DMS 273 (cell line): ENCODE measurements at regions not wholly inside any gene's neighbourhood (a gene's known extent, or its start where the extent isn't known, plus 50 kb on each side); places are given as distances from the start of the nearest gene placed in this dataset.

Experiments used
- DNase-seq: peaks from one replicate; lab custom pipeline; 2025; ENCODE audit not compliant: unreplicated experiment; lab: John Stamatoyannopoulos, UW

- no peak for DNase-seq
Measured at GRCh38 chr5:8752595-8752994, 793.3 kb downstream of the SEMA5A start.

- peak; percentile 42 for DNase-seq
Measured at GRCh38 chr5:8756498-8757084, 789.3 kb downstream of the SEMA5A start.

GRCh38 chr5:8765886-8766285 lies 780.0 kb downstream of the SEMA5A start:
- DNase-seq: no peak

- DNase-seq: no peak
Measured at GRCh38 chr5:8766448-8766847, 779.4 kb downstream of the SEMA5A start.

- DNase-seq: no peak
Measured at GRCh38 chr5:8767111-8767510, 778.8 kb downstream of the SEMA5A start.

GRCh38 chr5:8767746-8768145 lies 778.1 kb downstream of the SEMA5A start:
- DNase-seq: no peak

GRCh38 chr5:8769631-8770030 lies 776.2 kb downstream of the SEMA5A start:
- no peak for DNase-seq

- DNase-seq: no peak
Measured at GRCh38 chr5:8770431-8770830, 775.4 kb downstream of the SEMA5A start.

- DNase-seq: no peak
Measured at GRCh38 chr5:8773046-8773615, 772.7 kb downstream of the SEMA5A start.

- DNase-seq: no peak
Measured at GRCh38 chr5:8784692-8785091, 761.2 kb downstream of the SEMA5A start.

GRCh38 chr5:8788246-8788645 lies 757.6 kb downstream of the SEMA5A start:
- DNase-seq: no peak

GRCh38 chr5:8805653-8806052 lies 740.2 kb downstream of the SEMA5A start:
- no peak for DNase-seq

GRCh38 chr5:8807636-8808035 lies 738.2 kb downstream of the SEMA5A start:
- DNase-seq: no peak

GRCh38 chr5:8811581-8811980 lies 734.3 kb downstream of the SEMA5A start:
- DNase-seq: no peak

GRCh38 chr5:8813180-8813579 lies 732.7 kb downstream of the SEMA5A start:
- DNase-seq: no peak

GRCh38 chr5:8814105-8814504 lies 731.8 kb downstream of the SEMA5A start:
- no peak for DNase-seq

- DNase-seq: no peak
Measured at GRCh38 chr5:8824371-8824770, 721.5 kb downstream of the SEMA5A start.

- no peak for DNase-seq
Measured at GRCh38 chr5:8825139-8825757, 720.6 kb downstream of the SEMA5A start.

GRCh38 chr5:8826508-8826907 lies 719.4 kb downstream of the SEMA5A start:
- no peak for DNase-seq

GRCh38 chr5:8827696-8828095 lies 718.2 kb downstream of the SEMA5A start:
- no peak for DNase-seq

GRCh38 chr5:8828596-8829322 lies 717.1 kb downstream of the SEMA5A start:
- DNase-seq: no peak
